Keratinocyte (primary cell): ENCODE measurements at regions not wholly inside any gene's neighbourhood (a gene's known extent, or its start where the extent isn't known, plus 50 kb on each side); places are given as distances from the start of the nearest gene placed in this dataset.

Experiments
- EZH2 ChIP-seq: IDR thresholded peaks from one replicate; pipeline ENCODE4 v1.6.1; 2012; ENCODE audit warnings: inconsistent platforms, mild to moderate bottlenecking, low read length, moderate library complexity
- TF ChIP-seq, protein P1 (sequence below), 3 experiments: IDR thresholded peaks in 1 of 3; conservative IDR thresholded peaks in 1 of 3; optimal IDR thresholded peaks in 1 of 3; 2 replicates in 2 of 3; 3 replicates in 1 of 3; pipeline versions ENCODE3 to v1.5.1; 2011; ENCODE audit warnings: low read length in 3 of 3, mild to moderate bottlenecking in 3 of 3, moderate library complexity in 2 of 3, control low read depth in 1 of 3, inconsistent platforms in 1 of 3; ENCODE audit not compliant: insufficient read depth in 2 of 3; ENCODE audit errors: extremely low read depth in 1 of 3

DNA sequence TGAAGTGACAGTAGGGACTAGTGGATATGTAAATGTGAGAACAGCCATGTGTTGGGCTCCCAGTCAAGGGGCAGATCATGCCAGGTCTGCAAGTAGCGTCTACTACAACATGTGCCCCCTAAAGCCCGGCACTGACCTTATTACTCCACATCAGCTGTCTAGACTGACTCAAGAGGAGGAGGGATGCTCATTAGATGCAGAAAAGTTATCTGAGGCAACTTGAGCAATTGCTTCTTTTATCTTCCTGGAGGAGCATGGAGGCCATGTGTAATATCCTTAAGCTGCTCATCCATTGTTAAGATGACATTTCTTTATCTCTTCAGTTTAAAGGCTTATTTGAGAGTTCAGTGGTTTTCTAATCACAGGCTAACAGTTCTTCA is 404.7 kb upstream of the FLRT2 start:
- TF ChIP-seq, protein P1, sequence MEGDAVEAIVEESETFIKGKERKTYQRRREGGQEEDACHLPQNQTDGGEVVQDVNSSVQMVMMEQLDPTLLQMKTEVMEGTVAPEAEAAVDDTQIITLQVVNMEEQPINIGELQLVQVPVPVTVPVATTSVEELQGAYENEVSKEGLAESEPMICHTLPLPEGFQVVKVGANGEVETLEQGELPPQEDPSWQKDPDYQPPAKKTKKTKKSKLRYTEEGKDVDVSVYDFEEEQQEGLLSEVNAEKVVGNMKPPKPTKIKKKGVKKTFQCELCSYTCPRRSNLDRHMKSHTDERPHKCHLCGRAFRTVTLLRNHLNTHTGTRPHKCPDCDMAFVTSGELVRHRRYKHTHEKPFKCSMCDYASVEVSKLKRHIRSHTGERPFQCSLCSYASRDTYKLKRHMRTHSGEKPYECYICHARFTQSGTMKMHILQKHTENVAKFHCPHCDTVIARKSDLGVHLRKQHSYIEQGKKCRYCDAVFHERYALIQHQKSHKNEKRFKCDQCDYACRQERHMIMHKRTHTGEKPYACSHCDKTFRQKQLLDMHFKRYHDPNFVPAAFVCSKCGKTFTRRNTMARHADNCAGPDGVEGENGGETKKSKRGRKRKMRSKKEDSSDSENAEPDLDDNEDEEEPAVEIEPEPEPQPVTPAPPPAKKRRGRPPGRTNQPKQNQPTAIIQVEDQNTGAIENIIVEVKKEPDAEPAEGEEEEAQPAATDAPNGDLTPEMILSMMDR (optimal IDR thresholded peaks at IDR 0.05 in 1 of 3, IDR thresholded peaks at IDR 0.05 in 1 of 3, conservative IDR thresholded peaks at IDR 0.05 in 1 of 3; ENCODE audit: extremely low read depth in 1 of 3, insufficient read depth in 2 of 3, low read length in 3 of 3) = no peak
- no peak for TF ChIP-seq EZH2
